Naive B cell (primary cell): ENCODE measurements at regions not wholly inside any gene's neighbourhood (a gene's known extent, or its start where the extent isn't known, plus 50 kb on each side); places are given as distances from the start of the nearest gene placed in this dataset.
A peak's percentile ranks its signal among the peaks of the same experiment; 100 is the strongest.

Source experiments
- ATAC-seq, 2 donors: fragments of 150-1000 bp; cut with Tn5 transposase; 2 replicates each; pipeline ENCODE4 v1.10.0; 2021; ENCODE audit warnings: low read depth in 2 of 2, mild to moderate bottlenecking in 2 of 2, moderate library complexity in 2 of 2
- DNase-seq: peaks from one replicate; pipeline ENCODE4 v3.0.0; 2022
- H3K27ac Mint-ChIP-seq, 6 donors: one replicate each; pipeline ENCODE4 v1.8.0; 2020 to 2022; ENCODE audit warnings: mild to moderate bottlenecking in 6 of 6, mixed read lengths in 6 of 6, moderate library complexity in 5 of 6, inconsistent platforms in 2 of 6
- H3K27me3 Mint-ChIP-seq, 3 donors: one replicate each; pipeline ENCODE4 v1.8.0; 2021 to 2022; ENCODE audit warnings: mixed read lengths in 3 of 3, mild to moderate bottlenecking in 1 of 3
- H3K36me3 Mint-ChIP-seq, 2 donors: one replicate each; pipeline ENCODE4 v1.8.0; 2020 to 2022; ENCODE audit warnings: mixed read lengths in 2 of 2, inconsistent platforms in 1 of 2, mild to moderate bottlenecking in 1 of 2
- H3K4me1 Mint-ChIP-seq, 3 donors: one replicate each; pipeline ENCODE4 v1.8.0; 2020 to 2022; ENCODE audit warnings: mixed read lengths in 3 of 3, inconsistent platforms in 1 of 3, mild to moderate bottlenecking in 1 of 3, moderate library complexity in 1 of 3
- H3K4me3 Mint-ChIP-seq, 8 donors: one replicate each; pipeline ENCODE4 v1.8.0; 2020 to 2022; ENCODE audit warnings: mild to moderate bottlenecking in 8 of 8, mixed read lengths in 8 of 8, moderate library complexity in 8 of 8, inconsistent platforms in 2 of 8
- H3K9me3 Mint-ChIP-seq, 7 donors: one replicate each; pipeline ENCODE4 v1.8.0; 2020 to 2022; ENCODE audit warnings: mixed read lengths in 7 of 7, mild to moderate bottlenecking in 5 of 7, inconsistent platforms in 2 of 7, moderate library complexity in 1 of 7

GRCh38 chr6:2523061-2523460 lies 227.7 kb downstream of the MYLK4 start:
- H3K9me3 Mint-ChIP-seq = peaks cover 18 to 65% (median 28%) of the 10 kb centered on the region in 7 donors
- ATAC-seq (no peak), DNase-seq (no peak)
- H3K27ac Mint-ChIP-seq = no peak overlapping the region
- H3K4me3 Mint-ChIP-seq = no peak overlapping the region
- H3K27me3 Mint-ChIP-seq = peaks cover 8 to 37% (median 32%) of the 10 kb centered on the region in 3 donors
- peaks cover 12 to 15% of the 10 kb centered on the region in 2 donors for H3K36me3 Mint-ChIP-seq
- peaks cover 0 to 4% (median 0%) of the 10 kb centered on the region in 3 donors for H3K4me1 Mint-ChIP-seq

GRCh38 chr6:2522521-2522920 lies 228.2 kb downstream of the MYLK4 start:
- H3K36me3 Mint-ChIP-seq = peaks cover 12 to 15% of the 10 kb centered on the region in 2 donors
- H3K9me3 Mint-ChIP-seq = peaks cover 18 to 67% (median 28%) of the 10 kb centered on the region in 7 donors
- DNase-seq = no peak
- H3K4me3 Mint-ChIP-seq = peak overlapping the region in 3 of 8 donors; percentile 6 to 77 (median 38)
- peaks cover 8 to 32% (median 26%) of the 10 kb centered on the region in 3 donors for H3K27me3 Mint-ChIP-seq
- no peak for ATAC-seq
- peaks cover 0 to 4% (median 0%) of the 10 kb centered on the region in 3 donors for H3K4me1 Mint-ChIP-seq
- H3K27ac Mint-ChIP-seq = peak overlapping the region in 1 of 6 donors; percentile 63

GRCh38 chr6:2517855-2518473 lies 232.8 kb downstream of the MYLK4 start:
- H3K4me3 Mint-ChIP-seq = no peak overlapping the region
- H3K27ac Mint-ChIP-seq = no peak overlapping the region
- H3K4me1 Mint-ChIP-seq = peaks cover 0 to 4% (median 0%) of the 10 kb centered on the region in 3 donors
- DNase-seq (no peak), ATAC-seq (no peak)
- H3K36me3 Mint-ChIP-seq = peaks cover 8 to 11% of the 10 kb centered on the region in 2 donors
- peaks cover 14 to 35% (median 27%) of the 10 kb centered on the region in 3 donors for H3K27me3 Mint-ChIP-seq
- H3K9me3 Mint-ChIP-seq = peaks cover 10 to 40% (median 14%) of the 10 kb centered on the region in 7 donors

- H3K4me1 Mint-ChIP-seq = no peaks in the 10 kb centered on the region
- ATAC-seq (no peak), DNase-seq (no peak)
- peaks cover 3 to 5% of the 10 kb centered on the region in 2 donors for H3K36me3 Mint-ChIP-seq
- H3K27me3 Mint-ChIP-seq = peaks cover 12 to 29% (median 21%) of the 10 kb centered on the region in 3 donors
- H3K27ac Mint-ChIP-seq = no peak overlapping the region
- peaks cover 5 to 34% (median 9%) of the 10 kb centered on the region in 7 donors for H3K9me3 Mint-ChIP-seq
- H3K4me3 Mint-ChIP-seq = no peak overlapping the region
These were observed 233.3 kb downstream of the MYLK4 start for GRCh38 chr6:2517401-2517800.

- H3K36me3 Mint-ChIP-seq = no peaks in the 10 kb centered on the region
- peaks cover 14 to 30% (median 23%) of the 10 kb centered on the region in 3 donors for H3K27me3 Mint-ChIP-seq
- no peak overlapping the region for H3K4me3 Mint-ChIP-seq
- peaks cover 3 to 29% (median 9%) of the 10 kb centered on the region in 7 donors for H3K9me3 Mint-ChIP-seq
- H3K27ac Mint-ChIP-seq = no peak overlapping the region
- ATAC-seq (no peak), DNase-seq (no peak)
- H3K4me1 Mint-ChIP-seq = no peaks in the 10 kb centered on the region
These were observed 234.7 kb downstream of the MYLK4 start for GRCh38 chr6:2516059-2516458.

GRCh38 chr6:2514965-2515543 lies 235.7 kb downstream of the MYLK4 start:
- Mint-ChIP-seq H3K27me3 (peaks cover 14 to 34% (median 22%) of the 10 kb centered on the region in 3 donors), H3K27ac (no peak overlapping the region)

GRCh38 chr6:2512802-2513201 lies 237.9 kb downstream of the MYLK4 start:
- H3K27me3 Mint-ChIP-seq = peaks cover 26 to 40% (median 31%) of the 10 kb centered on the region in 3 donors
- no peaks in the 10 kb centered on the region for H3K9me3 Mint-ChIP-seq

More at GRCh38 chr6:2514965-2515543, 235.7 kb downstream of the MYLK4 start:
- Mint-ChIP-seq H3K9me3 (peaks cover 0 to 21% (median 6%) of the 10 kb centered on the region in 7 donors), H3K4me1 (no peaks in the 10 kb centered on the region), H3K36me3 (no peaks in the 10 kb centered on the region), H3K4me3 (no peak overlapping the region)
- ATAC-seq (no peak), DNase-seq (no peak)

GRCh38 chr6:2510316-2510715 lies 240.4 kb downstream of the MYLK4 start:
- Mint-ChIP-seq H3K27ac (no peak overlapping the region), H3K4me3 (no peak overlapping the region), H3K9me3 (peaks cover 0 to under 1% (median 0%) of the 10 kb centered on the region in 7 donors), H3K27me3 (peaks cover 41 to 57% (median 48%) of the 10 kb centered on the region in 3 donors), H3K36me3 (peaks cover 0 to 7% of the 10 kb centered on the region in 2 donors), H3K4me1 (no peaks in the 10 kb centered on the region)
- no peak for DNase-seq
- ATAC-seq = no peak

More at GRCh38 chr6:2512802-2513201, 237.9 kb downstream of the MYLK4 start:
- H3K27ac Mint-ChIP-seq = no peak overlapping the region
- H3K36me3 Mint-ChIP-seq = no peaks in the 10 kb centered on the region
- no peaks in the 10 kb centered on the region for H3K4me1 Mint-ChIP-seq
- ATAC-seq (no peak), DNase-seq (no peak)
- H3K4me3 Mint-ChIP-seq = no peak overlapping the region

- H3K4me3 Mint-ChIP-seq = no peak overlapping the region
- H3K9me3 Mint-ChIP-seq = peaks cover 0 to 6% (median 0%) of the 10 kb centered on the region in 7 donors
- H3K36me3 Mint-ChIP-seq = peaks cover 0 to 8% of the 10 kb centered on the region in 2 donors
- ATAC-seq = no peak
- H3K4me1 Mint-ChIP-seq = no peaks in the 10 kb centered on the region
- no peak for DNase-seq
- peaks cover 42 to 57% (median 53%) of the 10 kb centered on the region in 3 donors for H3K27me3 Mint-ChIP-seq
- no peak overlapping the region for H3K27ac Mint-ChIP-seq
These were observed 241.0 kb downstream of the MYLK4 start for GRCh38 chr6:2509711-2510110.

- Mint-ChIP-seq H3K27me3 (peaks cover 33 to 51% (median 47%) of the 10 kb centered on the region in 3 donors), H3K4me3 (no peak overlapping the region), H3K27ac (no peak overlapping the region), H3K4me1 (no peaks in the 10 kb centered on the region), H3K9me3 (peaks cover 0 to 7% (median 0%) of the 10 kb centered on the region in 7 donors), H3K36me3 (peaks cover 0 to 8% of the 10 kb centered on the region in 2 donors)
- DNase-seq (no peak), ATAC-seq (no peak)
These were observed 242.7 kb downstream of the MYLK4 start for GRCh38 chr6:2508071-2508470.

- H3K4me1 Mint-ChIP-seq = no peaks in the 10 kb centered on the region
- no peak for ATAC-seq
- no peak overlapping the region for H3K27ac Mint-ChIP-seq
- no peak for DNase-seq
- H3K9me3 Mint-ChIP-seq = peaks cover 0 to 7% (median 0%) of the 10 kb centered on the region in 7 donors
- peaks cover 32 to 52% (median 49%) of the 10 kb centered on the region in 3 donors for H3K27me3 Mint-ChIP-seq
- H3K36me3 Mint-ChIP-seq = peaks cover 0 to 8% of the 10 kb centered on the region in 2 donors
- no peak overlapping the region for H3K4me3 Mint-ChIP-seq
These were observed 243.1 kb downstream of the MYLK4 start for GRCh38 chr6:2507521-2508037.

- H3K27ac Mint-ChIP-seq = no peak overlapping the region
- H3K9me3 Mint-ChIP-seq = peaks cover 0 to 7% (median 0%) of the 10 kb centered on the region in 7 donors
- H3K4me3 Mint-ChIP-seq = no peak overlapping the region
- peaks cover 32 to 57% (median 55%) of the 10 kb centered on the region in 3 donors for H3K27me3 Mint-ChIP-seq
- H3K4me1 Mint-ChIP-seq = no peaks in the 10 kb centered on the region
- ATAC-seq (no peak), DNase-seq (no peak)
- H3K36me3 Mint-ChIP-seq = peaks cover 0 to 8% of the 10 kb centered on the region in 2 donors
These were observed 243.7 kb downstream of the MYLK4 start for GRCh38 chr6:2507016-2507415.

- Mint-ChIP-seq H3K27me3 (peaks cover 28 to 50% (median 47%) of the 10 kb centered on the region in 3 donors), H3K9me3 (peaks cover 0 to 7% (median 0%) of the 10 kb centered on the region in 7 donors), H3K4me3 (peak overlapping the region in 1 of 8 donors; percentile 53), H3K27ac (peak overlapping the region in 1 of 6 donors; percentile 49), H3K36me3 (peaks cover 0 to 8% of the 10 kb centered on the region in 2 donors), H3K4me1 (no peaks in the 10 kb centered on the region)
- DNase-seq (no peak), ATAC-seq (no peak)
These were observed 245.1 kb downstream of the MYLK4 start for GRCh38 chr6:2505624-2506023.
